Suppressor macrophage treated with lipopolysaccharide for 4 hours (primary cell): ENCODE measurements at regions not wholly inside any gene's neighbourhood (a gene's known extent, or its start where the extent isn't known, plus 50 kb on each side); places are given as distances from the start of the nearest gene placed in this dataset.
"Not testable (repeated sequence)": the region's sequence is repeated elsewhere in the genome, so short reads cannot be mapped to it uniquely, and the experiment has no call there.

ENCODE experiments used
- DNase-seq: peaks from one replicate; pipeline ENCODE4 v3.0.0-alpha.2; 2020

DNA sequence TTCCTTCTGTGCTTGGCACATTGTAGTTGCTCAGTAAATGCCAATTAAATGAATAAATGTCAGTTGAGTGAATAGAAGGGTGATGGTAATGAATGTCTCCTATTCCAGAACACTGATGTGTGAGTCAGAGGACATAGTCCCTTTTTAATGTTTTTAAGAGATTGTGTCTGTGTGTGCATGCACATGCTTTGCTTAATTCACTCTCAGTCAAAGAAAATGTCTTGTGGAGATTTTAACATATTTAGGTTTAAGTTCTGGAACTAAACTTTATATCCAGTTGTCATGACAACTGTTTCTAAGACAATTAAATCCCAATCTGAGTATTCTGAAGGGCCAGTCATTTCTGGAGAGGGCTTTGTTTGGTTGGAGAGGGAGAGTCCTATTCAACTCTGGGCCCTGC is 255.3 kb upstream of the CDH11 start:
- no peak for DNase-seq

DNA sequence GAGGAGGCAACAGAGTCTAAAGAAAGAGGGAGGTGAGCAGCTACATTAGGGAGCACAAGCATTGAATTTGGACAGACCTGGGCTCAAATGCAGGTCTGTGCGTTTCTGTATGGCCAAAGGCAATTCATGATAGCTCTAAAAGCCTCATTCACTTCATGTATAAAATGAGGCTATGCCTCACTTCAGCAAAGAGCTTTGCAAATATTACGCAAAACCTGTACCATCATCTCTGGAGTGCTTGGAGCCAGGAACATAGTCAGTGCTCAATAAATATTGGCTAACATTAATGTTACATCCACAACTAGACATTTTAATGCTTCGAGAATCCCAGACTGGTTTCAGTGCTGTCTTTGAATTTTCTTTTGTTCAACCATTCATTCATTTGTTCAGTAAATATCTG is 254.7 kb upstream of the CDH11 start:
- DNase-seq: no peak

DNA sequence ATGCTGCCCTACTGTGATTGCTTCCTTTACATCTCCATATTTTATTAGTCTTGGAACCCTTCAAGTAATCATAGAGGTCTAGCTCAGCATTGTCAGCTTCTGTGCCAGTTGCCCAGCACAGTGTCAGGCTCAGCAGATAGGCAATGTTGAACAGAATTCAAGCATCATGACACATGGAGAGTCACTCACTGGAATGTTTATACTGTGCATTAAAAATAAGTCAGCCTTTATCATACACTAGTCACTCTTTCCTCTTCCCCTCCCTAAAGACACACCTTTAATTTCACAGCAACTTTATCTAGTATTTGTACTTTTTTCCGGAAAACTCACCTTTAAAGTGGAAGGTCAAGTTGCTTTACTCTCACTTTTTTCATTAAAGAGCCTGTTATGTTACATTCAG is 253.8 kb upstream of the CDH11 start:
- DNase-seq: no peak

DNA sequence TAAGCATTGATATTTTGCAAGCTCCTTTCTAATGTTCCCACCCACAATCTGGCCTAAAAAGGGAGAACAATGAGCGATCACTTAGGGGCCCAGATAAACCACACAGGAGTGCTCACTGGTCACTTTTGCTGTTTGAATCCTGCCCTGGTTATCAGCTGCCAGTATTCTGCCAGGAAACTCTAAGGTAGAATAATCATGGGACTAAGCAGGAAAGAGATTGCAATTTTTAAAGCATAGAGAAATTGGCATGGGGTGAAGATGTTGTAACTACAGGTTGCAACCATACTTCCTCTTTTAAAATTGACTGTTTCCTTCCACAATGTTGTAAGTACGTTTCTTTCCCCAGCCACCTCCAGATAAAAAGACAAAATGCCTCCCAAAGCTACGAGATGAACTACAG is 251.2 kb upstream of the CDH11 start:
- peak; percentile 16 for DNase-seq

DNA sequence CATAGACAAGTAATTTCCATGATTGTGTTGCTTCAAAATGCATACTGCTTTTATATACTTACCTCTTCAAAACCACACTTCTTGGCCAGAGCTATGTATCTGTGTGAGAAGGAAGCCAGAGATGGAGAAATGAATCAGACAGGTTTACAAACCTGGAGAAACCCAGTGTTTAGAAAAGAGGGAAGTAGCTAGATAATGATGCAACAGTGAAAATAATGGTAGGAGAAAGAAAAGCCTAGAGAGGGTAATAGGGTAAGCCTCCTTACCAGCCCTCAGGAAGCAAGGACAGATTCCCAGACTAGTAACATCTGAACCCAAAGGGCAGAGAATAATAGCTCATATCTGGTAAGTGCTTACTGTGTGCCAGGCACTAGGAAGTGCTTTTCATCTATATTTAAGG is 250.3 kb upstream of the CDH11 start:
- peak; percentile 3 for DNase-seq

DNA sequence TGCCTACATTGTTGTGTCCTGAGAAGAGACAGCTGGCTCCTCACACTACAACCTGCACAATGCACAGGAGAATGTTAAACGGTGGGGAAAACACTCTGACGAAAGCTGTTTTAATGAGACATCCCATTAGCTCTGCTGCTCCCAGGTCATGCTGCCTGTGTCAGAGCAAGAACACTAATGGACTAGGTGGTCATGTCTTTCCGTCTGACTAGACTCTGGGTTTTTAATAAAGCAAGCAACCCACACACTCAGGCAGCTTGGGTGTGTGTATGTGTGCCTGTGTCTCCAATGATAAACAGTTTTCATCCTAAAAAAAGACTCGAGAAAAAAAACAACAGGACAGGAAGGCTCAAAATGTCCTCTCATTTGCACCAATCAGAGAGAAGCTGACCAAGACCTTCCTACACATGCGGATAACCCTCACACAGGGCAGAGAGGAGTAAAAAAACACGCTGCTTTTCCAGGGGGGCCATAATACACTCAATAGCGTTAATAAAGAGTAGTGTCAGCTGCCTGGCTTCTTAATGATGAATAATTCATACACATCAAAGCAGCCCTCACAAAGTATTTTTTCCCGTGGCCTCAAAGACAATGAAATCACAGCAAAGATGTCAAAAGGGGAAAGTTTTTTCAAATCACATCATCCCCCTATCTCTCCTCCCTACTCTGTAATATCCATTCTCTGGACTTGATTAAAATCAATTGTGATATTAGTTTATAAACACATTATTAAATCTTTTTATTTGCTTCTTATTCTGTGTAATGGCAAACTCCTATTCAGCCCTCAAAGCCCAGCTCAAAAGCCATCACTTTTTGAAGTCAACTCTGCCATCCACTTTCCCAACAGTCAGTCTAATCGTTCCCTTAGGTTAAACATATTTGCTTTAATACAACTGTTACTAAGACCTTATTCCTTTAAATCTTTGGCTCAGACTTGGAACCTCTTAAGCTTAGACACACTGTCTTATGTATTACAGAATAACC is 244.2 kb upstream of the CDH11 start:
- DNase-seq: no peak

DNA sequence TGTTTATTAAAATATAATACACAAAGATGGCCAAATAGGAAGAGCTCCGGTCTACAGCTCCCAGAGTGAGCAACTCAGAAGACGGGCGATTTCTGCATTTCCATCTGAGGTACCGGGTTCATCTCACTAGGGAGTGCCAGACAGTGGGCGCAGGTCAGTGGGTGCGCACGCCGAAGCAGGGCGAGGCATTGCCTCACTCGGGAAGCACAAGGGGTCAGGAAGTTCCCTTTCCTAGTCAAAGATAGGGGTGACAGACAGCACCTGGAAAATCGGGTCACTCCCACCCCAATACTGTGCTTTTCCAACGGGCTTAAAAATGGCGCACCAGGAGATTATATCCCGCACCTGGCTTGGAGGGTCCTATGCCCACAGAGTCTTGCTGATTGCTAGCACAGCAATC is 234.9 kb upstream of the CDH11 start:
- DNase-seq: not testable (repeated sequence)

DNA sequence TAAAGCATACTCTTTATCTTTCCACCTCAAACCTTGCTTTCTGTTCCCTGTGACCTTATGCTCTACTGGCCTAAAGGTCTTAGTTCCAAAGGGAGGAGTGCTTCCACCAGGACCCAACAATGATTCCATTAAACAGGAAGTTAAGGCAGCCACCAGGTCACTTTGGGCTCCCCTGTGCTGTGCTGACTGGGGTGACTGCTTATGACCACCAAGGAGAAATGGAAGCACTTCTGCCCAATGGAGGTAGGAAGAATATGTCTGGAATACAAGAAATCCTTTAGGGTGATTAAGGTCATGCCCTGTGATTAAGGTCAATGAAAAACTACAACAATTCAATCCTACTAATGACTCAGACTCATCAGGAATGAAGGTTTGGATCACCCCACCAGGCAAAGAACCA is 233.8 kb upstream of the CDH11 start:
- DNase-seq: no peak

DNA sequence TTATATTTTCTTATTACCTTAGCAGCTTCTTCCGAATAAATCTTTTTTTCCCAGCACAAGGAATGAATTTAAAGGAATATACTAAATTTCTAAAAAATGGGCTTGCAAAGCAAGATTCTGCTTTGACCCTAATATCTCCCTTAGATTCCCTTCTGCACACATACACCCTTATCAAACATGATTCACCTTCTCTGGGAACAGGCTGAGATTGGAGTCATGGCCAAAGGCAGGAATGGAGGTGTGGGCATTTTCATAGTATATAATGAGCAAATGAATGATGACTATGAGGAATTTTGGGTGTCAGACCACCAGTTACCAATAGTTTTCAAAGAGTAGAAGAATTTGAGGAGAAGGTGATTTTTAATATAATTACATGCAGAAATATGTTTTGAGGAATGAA is 231.3 kb upstream of the CDH11 start:
- DNase-seq: no peak

DNA sequence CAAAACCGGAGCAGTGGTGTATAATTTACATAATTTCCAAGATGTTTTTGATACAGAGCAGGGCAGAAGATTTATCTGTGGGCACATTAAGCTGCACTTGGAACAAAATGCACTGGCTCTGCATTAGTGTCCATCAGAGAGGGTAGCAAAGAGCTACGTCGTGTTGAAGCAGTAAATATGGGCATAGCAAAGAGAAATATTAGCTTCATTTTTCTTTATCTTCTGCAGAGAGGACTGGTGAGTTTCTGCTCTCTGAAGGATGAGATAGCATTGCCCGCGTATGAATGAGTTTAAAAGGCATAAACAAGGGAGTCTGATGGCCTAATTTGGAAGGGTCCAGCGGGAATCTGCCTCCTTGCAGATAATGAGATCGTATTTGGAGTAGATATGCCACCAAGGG is 227.8 kb upstream of the CDH11 start:
- DNase-seq: no peak

DNA sequence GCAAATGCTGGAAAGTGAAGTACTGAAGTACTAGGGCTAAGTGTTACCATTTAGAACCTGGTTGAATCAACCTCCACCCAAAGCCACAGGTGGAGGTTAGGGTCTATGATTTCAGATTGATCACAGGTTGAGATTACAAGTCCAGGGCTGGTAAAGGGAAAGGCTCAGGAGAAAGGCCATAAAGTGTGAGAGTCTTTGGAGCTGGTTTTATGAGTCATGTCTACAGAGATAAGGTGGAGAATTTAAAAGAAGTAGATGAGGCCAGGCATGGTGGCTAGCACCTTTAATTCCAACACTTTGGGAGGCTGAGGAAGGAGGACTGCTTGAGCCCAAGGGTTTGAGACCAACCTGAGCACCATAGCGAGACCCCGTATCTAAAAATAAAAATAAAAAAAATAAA is 221.7 kb upstream of the CDH11 start:
- no peak for DNase-seq

DNA sequence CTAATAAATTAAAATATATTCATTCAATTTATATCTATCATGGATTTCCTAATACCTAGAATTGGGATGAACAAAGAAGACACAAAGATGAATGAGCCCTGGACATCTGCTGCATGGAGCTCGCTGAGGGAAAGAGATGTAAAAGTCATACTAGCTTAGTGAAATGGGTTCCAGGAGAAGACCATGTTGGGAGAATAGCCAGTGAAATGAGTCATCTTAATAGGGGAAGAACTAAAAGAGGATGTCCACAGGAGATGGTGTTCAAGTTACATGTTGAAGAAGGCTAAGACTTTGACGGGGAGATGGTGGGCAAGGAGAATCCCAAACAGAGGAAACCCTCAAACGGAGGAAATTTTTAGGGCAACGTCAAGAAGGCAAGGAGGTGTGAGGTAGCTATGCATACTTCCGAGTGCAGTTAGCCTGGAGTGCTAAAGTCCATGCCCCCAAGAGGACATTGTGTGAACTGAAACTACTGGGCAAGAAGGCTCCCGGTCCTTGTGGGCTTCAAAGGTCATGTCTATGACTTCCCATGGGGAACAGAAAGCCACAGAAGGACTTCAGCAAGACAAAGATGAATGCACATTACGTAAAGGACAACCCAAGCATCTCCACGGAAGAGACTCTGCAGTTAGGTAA is 220.5 kb upstream of the CDH11 start:
- no peak for DNase-seq

DNA sequence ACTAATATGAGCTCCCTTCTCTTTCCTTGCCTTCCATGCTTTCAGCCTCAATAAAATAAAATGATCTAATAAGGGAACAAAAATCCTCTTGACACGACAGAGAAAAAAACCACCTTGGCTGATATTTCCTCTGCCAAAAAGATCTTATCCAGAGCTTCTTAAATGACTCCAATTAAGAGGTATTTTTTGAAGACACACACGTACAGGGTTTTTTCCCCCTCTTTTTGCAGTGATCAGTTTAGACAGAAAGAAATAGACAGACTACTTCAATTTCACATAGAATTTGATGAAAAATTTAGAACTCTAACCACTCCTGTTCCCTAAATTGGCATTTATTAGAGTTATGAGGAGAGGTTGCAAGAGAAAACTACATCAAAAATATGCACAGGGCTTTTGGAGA is 217.2 kb upstream of the CDH11 start:
- DNase-seq: no peak

DNA sequence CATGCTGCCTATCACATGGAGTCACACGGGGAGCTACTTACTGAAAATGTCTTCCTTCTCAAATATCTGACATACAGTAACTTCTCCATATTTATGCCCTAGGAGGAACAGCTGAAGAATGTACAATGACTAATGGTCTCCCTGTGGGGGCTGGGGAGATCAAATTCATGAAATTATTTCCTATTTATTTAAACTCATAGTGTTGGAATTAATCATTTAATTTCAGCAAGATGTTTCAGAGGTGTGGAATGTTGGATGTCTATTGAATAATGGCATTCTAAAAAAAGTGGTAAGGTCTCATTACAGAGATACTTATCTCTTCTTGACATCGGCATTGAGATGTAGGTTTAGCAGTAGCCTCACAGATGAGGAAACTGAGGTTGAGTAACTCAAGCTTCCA is 214.3 kb upstream of the CDH11 start:
- no peak for DNase-seq

DNA sequence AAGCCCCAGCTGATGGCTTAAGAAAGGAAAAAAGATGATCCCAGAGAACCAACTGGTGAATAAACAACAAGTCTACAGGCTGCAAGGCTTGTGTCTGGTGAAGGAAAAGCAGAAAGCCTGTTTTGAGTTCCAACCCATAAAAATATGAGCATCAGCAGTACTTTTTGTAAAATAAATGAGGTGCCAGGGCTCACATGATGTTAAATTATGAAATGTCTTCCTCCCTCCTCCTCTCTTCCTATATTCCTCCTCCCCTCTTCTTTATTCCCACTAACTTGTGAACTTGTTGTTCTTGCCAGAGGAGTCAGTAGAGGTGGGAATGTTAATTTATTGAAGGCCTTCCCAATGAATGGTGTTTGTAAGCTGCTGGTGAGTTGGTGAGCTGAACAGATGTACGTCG is 212.2 kb upstream of the CDH11 start:
- no peak for DNase-seq

DNA sequence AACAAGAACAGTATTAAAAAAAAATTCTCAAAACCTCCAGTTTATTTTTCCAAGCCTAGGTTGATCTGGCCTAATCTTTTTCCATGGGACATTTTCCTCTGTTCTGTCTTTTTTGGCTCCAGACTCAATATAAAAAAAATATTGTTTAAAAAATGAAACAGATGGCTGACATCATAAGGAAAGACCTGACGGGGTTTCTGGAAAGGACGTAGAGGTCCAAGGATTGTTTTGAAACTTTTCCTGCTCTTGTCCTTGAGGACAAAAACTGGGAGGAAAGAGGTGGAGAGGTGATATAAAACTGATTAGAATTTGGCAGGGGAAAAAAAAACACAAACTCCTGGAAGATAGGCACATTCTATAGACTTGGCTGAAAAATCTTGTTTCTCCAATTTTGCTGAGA is 211.4 kb upstream of the CDH11 start:
- no peak for DNase-seq

DNA sequence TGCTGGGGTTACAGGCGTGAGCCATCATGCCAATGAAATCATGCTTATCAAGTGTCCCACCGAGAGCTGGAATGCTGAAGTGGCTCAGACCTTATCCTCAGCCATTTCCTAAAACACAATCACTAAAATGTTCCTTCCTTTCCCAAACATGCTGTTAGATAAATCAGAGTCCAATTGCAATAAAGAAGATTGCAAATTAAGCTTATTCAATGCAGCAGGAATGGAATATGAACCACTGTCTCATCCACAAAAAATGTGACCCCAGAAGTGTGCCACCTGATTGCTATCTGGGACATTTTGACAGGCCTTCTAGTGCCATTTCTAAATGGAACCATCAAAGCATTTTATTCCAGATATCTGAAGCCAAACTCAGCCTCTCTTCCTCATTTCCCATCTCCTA is 205.5 kb upstream of the CDH11 start:
- DNase-seq: no peak

DNA sequence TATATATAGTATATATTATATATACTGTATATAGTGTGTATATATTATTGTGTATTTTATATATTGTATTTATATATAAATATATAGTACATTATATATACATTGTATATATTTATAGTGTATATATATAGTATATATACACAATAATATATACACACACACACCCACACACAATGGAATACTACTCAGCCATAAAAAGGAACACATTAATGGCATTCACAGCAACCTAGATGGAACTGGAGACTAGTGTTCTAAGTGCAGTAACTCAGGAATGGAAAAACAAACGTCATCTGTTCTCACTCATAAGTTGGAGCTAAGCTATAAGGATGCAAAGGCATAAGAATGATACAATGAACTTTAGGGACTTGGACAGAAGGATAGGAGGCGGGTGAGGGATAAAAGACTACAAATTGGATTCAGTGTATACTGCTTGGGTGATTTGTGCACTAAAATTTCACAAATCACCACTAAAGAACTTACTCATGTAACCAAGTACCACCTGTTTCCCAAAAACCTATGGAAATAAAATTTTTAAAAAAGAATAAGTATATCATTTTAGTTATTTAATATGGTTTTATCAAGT is 201.9 kb upstream of the CDH11 start:
- DNase-seq: no peak

DNA sequence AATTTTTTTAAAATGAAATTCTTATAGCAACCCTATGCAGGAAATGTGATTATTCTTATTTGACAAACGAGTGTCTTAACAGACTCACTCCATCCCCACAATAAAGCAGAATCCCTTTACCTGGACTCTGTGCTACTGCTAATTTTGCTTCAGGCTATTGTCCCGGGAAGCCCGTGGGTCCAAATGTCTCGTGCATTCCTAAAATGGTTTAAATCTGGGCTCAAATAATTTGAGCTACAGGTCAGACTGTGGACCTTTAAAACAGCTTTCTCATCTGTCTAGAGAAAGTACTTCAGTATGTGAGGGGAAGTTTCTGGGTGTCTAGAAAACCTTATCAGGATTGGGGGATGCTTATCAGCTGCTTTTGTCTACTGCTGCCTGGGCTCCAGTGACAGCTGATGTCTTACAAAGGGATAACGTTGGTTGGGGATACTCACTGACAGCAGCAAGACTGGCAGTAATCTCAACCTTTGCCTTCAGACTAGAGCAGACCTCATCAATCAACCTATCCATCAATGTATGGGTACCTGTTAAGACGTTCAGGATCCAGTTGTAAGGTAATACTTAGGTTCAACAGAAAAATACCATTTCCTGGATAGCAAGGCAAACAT is 197.9 kb upstream of the CDH11 start:
- no peak for DNase-seq

DNA sequence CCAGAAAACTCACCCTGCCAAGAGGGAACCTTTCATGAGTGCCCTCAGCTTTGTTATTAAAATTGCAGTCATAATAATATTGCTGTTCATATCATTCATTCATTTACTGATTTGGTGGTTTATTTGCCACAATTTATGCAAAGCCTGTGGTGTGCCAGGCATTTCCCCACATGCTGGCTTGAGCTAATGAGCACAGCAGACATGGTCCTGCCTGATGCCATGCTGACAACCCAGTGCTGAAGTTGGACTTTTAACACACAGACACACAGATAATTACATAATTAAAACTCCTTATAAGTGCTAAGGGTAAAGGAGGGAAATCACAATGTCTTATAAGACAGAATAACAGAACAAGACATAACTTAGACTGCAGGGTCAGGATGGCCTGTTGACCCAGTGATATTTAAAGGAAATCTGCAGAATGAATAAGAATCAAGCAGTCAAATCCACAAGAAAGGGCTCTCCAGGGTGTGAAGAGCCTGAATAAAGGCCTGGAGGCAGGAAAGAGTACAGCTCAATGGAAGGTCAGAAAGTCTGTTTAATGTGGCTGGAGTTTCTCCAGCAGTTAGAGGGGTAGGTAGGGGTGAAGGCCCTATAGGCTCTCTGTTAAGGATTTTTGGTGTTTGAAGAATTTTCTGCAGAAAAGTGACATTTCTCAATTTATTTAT is 196.9 kb upstream of the CDH11 start:
- DNase-seq: no peak

DNA sequence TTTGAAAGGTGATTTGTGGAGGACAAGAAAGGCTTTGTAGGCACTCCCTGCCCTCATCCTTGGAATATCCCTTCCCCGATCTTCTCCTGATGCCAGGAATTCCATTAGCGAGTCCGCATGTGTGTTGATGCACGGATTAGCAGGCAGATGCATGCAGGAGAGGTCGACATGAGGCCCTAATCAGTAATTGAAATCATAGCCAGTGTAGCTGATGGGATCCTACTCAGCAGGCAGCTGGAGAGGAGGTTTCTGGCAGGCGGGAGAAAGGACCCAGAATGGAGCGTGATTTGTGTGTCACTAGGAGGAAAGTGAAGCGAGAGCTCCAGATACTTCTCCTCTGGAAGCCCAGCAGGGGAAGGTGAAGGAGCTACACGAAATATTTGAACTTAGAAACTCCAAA is 196.3 kb upstream of the CDH11 start:
- DNase-seq: no peak

DNA sequence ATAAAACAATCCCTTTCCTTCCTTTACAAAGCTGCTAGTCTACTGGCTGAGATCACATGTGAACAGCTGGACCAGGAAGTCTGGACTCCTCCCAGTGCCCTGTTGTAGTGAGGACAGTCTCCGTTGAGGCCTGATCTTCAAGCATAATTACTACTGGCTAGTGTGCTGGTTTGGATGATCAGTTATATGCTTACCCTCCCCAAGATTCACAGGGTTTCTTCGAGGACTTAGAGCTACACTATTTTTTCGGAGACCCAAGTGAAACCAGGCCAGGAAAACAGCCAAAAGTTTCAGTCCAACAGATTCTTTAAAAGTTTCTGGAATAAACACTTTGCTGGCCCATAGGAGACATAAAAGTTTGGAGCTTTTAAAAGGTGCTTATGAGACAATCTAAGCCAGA is 194.9 kb upstream of the CDH11 start:
- DNase-seq: no peak

DNA sequence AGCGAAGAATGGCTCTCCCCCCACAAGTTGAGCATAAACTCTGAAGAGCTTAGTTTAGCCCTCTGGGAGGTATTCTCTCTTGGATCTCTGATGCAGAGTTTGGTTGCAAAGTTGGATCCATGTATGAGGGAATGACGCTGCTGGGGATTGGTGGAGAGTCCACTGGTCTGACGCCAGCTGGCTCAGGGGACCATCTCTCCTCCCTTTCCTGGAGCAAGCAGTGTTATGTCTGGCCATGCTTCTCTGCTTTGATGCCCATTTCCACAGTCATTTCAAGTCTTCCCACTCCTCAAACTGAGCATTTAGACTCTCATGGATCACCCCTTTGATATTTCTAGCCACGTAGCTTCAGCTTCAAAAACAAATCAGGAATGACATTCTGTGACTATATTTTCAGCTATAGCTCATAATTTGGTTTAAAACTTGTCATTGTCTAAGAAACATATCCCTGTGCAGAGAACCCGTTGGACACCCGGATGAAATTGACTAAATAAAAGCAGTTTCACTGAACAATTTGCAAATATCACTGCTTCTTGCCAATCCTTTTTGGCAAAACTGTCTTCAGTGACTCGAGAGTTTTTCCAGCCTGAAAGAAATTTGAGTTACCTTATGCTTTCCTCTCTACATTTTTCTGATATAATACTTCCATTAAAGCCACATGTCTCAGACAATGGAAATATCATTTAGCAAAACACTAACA is 193.4 kb upstream of the CDH11 start:
- DNase-seq: no peak
